Neural cell (in vitro differentiated cells): ENCODE measurements at regions not wholly inside any gene's neighbourhood (a gene's known extent, or its start where the extent isn't known, plus 50 kb on each side); places are given as distances from the start of the nearest gene placed in this dataset.

Experiments used
- H2AFZ ChIP-seq: fragments of 200-600, 300-800 bp; sonication (generic), shearing (Covaris generic); 2 replicates; pipeline ENCODE4 v1.6.0; 2014; ENCODE audit warnings: low read depth, mild to moderate bottlenecking, antibody characterized with exemption, low read length, moderate library complexity
- H3F3A ChIP-seq: fragments of 200-600 bp; shearing (Covaris generic); 2 replicates; pipeline ENCODE4 v1.6.1; 2016; ENCODE audit warnings: mild to moderate bottlenecking, moderate library complexity, mixed read lengths, antibody characterized with exemption, low read length; ENCODE audit not compliant: insufficient read depth, poor library complexity, severe bottlenecking
- H3K27ac ChIP-seq: fragments of 200-600, 300-800 bp; sonication (generic), shearing (Covaris generic); 2 replicates; pipeline ENCODE4 v1.5.1; 2014; ENCODE audit warnings: mild to moderate bottlenecking, low read length, moderate library complexity
- H3K27me3 ChIP-seq: fragments of 300-800, 200-600 bp; sonication (generic), shearing (Covaris generic); 2 replicates; pipeline ENCODE4 v1.6.0; 2014; ENCODE audit warnings: mild to moderate bottlenecking, low read depth, low read length, moderate library complexity; ENCODE audit not compliant: insufficient read depth
- H3K36me3 ChIP-seq: fragments of 300-800, 200-600 bp; sonication (generic), shearing (Covaris generic); 2 replicates; pipeline ENCODE4 v1.5.1; 2014; ENCODE audit warnings: mild to moderate bottlenecking, antibody characterized with exemption, low read length, moderate library complexity; ENCODE audit not compliant: insufficient read depth
- H3K4me2 ChIP-seq: fragments of 300-800, 200-600 bp; sonication (generic), shearing (Covaris generic); 2 replicates; pipeline ENCODE4 v1.6.0; 2014; ENCODE audit warnings: mild to moderate bottlenecking, low read length
- H3K4me3 ChIP-seq: fragments of 300-800, 200-600 bp; sonication (generic), shearing (Covaris generic); 2 replicates; pipeline ENCODE4 v1.5.1; 2014; ENCODE audit warnings: mild to moderate bottlenecking, low read length, moderate library complexity
- H3K79me2 ChIP-seq: fragments of 200-600 bp; shearing (Covaris generic); replicated peaks from 2 replicates; pipeline ENCODE4 v1.6.0; 2014; ENCODE audit warnings: mild to moderate bottlenecking, low read length, moderate library complexity; ENCODE audit not compliant: insufficient read depth
- H3K9ac ChIP-seq: fragments of 300-800, 200-600 bp; sonication (generic), shearing (Covaris generic); 2 replicates; pipeline ENCODE4 v1.6.1; 2016; ENCODE audit warnings: mild to moderate bottlenecking, low read length, mixed read lengths
- H3K9me2 ChIP-seq: fragments of 200-600 bp; shearing (Covaris generic); 2 replicates; pipeline ENCODE4 v1.6.1; 2016; ENCODE audit warnings: mild to moderate bottlenecking, low read length, mixed read lengths; ENCODE audit not compliant: insufficient read depth
- H3K9me3 ChIP-seq: fragments of 200-600, 300-800 bp; sonication (generic), shearing (Covaris generic); 2 replicates; pipeline ENCODE4 v1.6.1; 2016; ENCODE audit warnings: mild to moderate bottlenecking, mixed run types, low read length, moderate library complexity, mixed read lengths
- H4K20me1 ChIP-seq: fragments of 200-600 bp; shearing (Covaris generic); 2 replicates; pipeline ENCODE4 v1.6.1; 2016; ENCODE audit warnings: mild to moderate bottlenecking, mixed run types; ENCODE audit not compliant: insufficient read depth
- CTCF ChIP-seq: fragments of 450-650 bp; IDR thresholded peaks from 2 replicates; pipeline ENCODE4 v1.5.1; 2014; ENCODE audit warnings: antibody characterized with exemption, mild to moderate bottlenecking, moderate library complexity; ENCODE audit not compliant: poor library complexity, severe bottlenecking
- EP300 ChIP-seq: fragments of 450-650 bp; conservative IDR thresholded peaks from 2 replicates; pipeline ENCODE4 v1.6.1; 2014; ENCODE audit warnings: antibody characterized with exemption, mild to moderate bottlenecking, moderate library complexity; ENCODE audit not compliant: poor library complexity, severe bottlenecking
- EZH2 ChIP-seq: fragments of 200-600, 300-800 bp; shearing (Covaris generic), sonication (generic); IDR thresholded peaks from 2 replicates; pipeline ENCODE4 v1.6.1; 2014; ENCODE audit warnings: antibody characterized with exemption, low read length, borderline replicate concordance, mild to moderate bottlenecking; ENCODE audit not compliant: insufficient read depth, poor library complexity, severe bottlenecking
- MXI1 ChIP-seq: fragments of 450-650 bp; conservative IDR thresholded peaks from 2 replicates; pipeline ENCODE4 v1.6.1; 2014; ENCODE audit warnings: antibody characterized with exemption, mild to moderate bottlenecking; ENCODE audit not compliant: poor library complexity, severe bottlenecking
- POLR2AphosphoS5 ChIP-seq: IDR thresholded peaks from 2 replicates; pipeline ENCODE4 v1.6.1; 2012
- RAD21 ChIP-seq: fragments of 450-650 bp; conservative IDR thresholded peaks from 2 replicates; pipeline ENCODE4 v1.6.1; 2014; ENCODE audit warnings: antibody characterized with exemption, mild to moderate bottlenecking, moderate library complexity
- REST ChIP-seq: IDR thresholded peaks from 2 replicates; pipeline ENCODE4 v1.6.1; 2012; ENCODE audit warnings: borderline replicate concordance
- SMC3 ChIP-seq: fragments of 450-650 bp; conservative IDR thresholded peaks from 2 replicates; pipeline ENCODE4 v1.6.1; 2014; ENCODE audit warnings: antibody characterized with exemption, mild to moderate bottlenecking, moderate library complexity; ENCODE audit not compliant: poor library complexity
- TAF1 ChIP-seq: IDR thresholded peaks from 2 replicates; pipeline ENCODE4 v1.6.1; 2012; ENCODE audit warnings: low read depth

- Histone ChIP-seq H3K9me2 (no peaks in the 10 kb centered on the region), H3K4me3 (no peak overlapping the region), H4K20me1 (no peaks in the 10 kb centered on the region), H3F3A (no peaks in the 10 kb centered on the region), H3K9ac (no peak overlapping the region), H3K9me3 (no peaks in the 10 kb centered on the region), H2AFZ (no peak overlapping the region), H3K27ac (no peak overlapping the region), H3K36me3 (no peaks in the 10 kb centered on the region), H3K27me3 (no peaks in the 10 kb centered on the region), H3K4me2 (no peak overlapping the region), H3K79me2 (no peaks in the 10 kb centered on the region)
- TF ChIP-seq REST (no peak), EP300 (no peak), TAF1 (no peak), SMC3 (no peak), CTCF (no peak)
These were observed 72.3 kb upstream of the CCL1 start for GRCh38 chr17:34435182-34435928.

GRCh38 chr17:34434052-34434451, 71.0 kb upstream of the CCL1 start:
- no peak overlapping the region for H3K27ac ChIP-seq
- H3K9me2 ChIP-seq, result no peaks in the 10 kb centered on the region
- H3K9me3 ChIP-seq, result no peaks in the 10 kb centered on the region
- no peaks in the 10 kb centered on the region for H3K36me3 ChIP-seq
- H4K20me1 ChIP-seq, result no peaks in the 10 kb centered on the region
- no peak overlapping the region for H3K4me2 ChIP-seq
- H3K79me2 ChIP-seq, result no peaks in the 10 kb centered on the region
- H3F3A ChIP-seq, result no peaks in the 10 kb centered on the region
- H3K9ac ChIP-seq, result no peak overlapping the region
- H3K27me3 ChIP-seq, result no peaks in the 10 kb centered on the region
- no peak overlapping the region for H2AFZ ChIP-seq
- TF ChIP-seq POLR2AphosphoS5 (no peak), EZH2 (no peak), RAD21 (no peak), SMC3 (no peak), MXI1 (no peak), TAF1 (no peak), EP300 (no peak), REST (no peak), CTCF (no peak)
- H3K4me3 ChIP-seq, result no peak overlapping the region
